ENCODE measurements at regions not wholly inside any gene's neighbourhood (a gene's known extent, or its start where the extent isn't known, plus 50 kb on each side); places are given as distances from the start of the nearest gene placed in this dataset.
A peak's percentile ranks its signal among the peaks of the same experiment; 100 is the strongest.

- TF ChIP-seq, protein P1, sequence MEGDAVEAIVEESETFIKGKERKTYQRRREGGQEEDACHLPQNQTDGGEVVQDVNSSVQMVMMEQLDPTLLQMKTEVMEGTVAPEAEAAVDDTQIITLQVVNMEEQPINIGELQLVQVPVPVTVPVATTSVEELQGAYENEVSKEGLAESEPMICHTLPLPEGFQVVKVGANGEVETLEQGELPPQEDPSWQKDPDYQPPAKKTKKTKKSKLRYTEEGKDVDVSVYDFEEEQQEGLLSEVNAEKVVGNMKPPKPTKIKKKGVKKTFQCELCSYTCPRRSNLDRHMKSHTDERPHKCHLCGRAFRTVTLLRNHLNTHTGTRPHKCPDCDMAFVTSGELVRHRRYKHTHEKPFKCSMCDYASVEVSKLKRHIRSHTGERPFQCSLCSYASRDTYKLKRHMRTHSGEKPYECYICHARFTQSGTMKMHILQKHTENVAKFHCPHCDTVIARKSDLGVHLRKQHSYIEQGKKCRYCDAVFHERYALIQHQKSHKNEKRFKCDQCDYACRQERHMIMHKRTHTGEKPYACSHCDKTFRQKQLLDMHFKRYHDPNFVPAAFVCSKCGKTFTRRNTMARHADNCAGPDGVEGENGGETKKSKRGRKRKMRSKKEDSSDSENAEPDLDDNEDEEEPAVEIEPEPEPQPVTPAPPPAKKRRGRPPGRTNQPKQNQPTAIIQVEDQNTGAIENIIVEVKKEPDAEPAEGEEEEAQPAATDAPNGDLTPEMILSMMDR (IDR thresholded peaks at IDR 0.05; ENCODE audit: control insufficient read depth, extremely low read depth, insufficient read depth): peak; percentile 55
- no peak for DNase-seq (ENCODE audit: low read depth)
These were observed 137.1 kb upstream of the CCDC68 start for GRCh38 chr18:55096263-55096951.

GRCh38 chr18:55095584-55095983 is 136.3 kb upstream of the CCDC68 start:
- TF ChIP-seq, protein P1 (IDR thresholded peaks at IDR 0.05; ENCODE audit: control insufficient read depth, extremely low read depth, insufficient read depth): no peak
- no peak for DNase-seq (ENCODE audit: low read depth)
- H3K4me3 ChIP-seq (ENCODE audit: low read depth, low read length): no peak overlapping the region

More at GRCh38 chr18:55096263-55096951, 137.1 kb upstream of the CCDC68 start:
- no peak overlapping the region for H3K4me3 ChIP-seq (ENCODE audit: low read depth, low read length)

DNA sequence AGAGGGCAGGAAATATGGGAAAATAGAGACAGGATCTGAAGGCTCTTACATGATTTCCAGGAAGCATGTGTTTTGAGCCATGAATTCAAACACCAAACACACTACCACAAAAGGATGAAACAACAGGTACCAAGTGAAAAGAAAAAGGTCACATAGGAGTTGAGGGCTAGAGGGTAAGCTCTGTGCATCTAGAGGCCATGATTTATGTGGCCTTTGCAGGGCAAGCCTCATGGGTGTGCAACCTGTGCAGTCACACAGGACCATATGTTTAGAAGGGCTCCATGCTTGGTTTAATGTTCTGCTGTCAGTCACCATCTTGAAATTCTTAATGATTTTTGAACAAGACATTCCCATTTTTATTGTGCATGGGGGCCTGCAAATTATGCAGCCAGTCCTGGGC is 134.5 kb upstream of the CCDC68 start:
- no peak for DNase-seq (ENCODE audit: low read depth)
- TF ChIP-seq, protein P1 (IDR thresholded peaks at IDR 0.05; ENCODE audit: control insufficient read depth, extremely low read depth, insufficient read depth): no peak
- no peak overlapping the region for H3K4me3 ChIP-seq (ENCODE audit: low read depth, low read length)

DNA sequence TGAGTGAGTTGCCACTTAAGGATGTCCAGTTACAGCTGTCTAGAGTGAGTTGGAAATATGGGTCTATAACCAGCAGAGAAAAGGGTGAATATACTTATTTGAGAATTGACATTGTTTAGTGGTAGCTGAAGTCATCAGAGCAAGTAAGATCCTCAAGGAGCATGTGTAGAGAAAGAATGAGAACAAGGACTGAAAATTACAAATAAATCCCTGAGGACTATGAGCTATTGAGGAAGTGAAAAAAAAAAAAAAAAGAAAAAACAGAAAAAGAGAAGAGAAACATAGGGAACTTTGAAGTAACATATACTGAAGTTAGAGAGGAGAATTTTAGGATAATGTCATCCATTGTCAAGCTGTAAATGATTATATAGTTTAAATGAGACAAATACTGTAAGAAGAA is 134.0 kb upstream of the CCDC68 start:
- TF ChIP-seq, protein P1 (IDR thresholded peaks at IDR 0.05; ENCODE audit: control insufficient read depth, extremely low read depth, insufficient read depth): no peak
- no peak for DNase-seq (ENCODE audit: low read depth)

DNA sequence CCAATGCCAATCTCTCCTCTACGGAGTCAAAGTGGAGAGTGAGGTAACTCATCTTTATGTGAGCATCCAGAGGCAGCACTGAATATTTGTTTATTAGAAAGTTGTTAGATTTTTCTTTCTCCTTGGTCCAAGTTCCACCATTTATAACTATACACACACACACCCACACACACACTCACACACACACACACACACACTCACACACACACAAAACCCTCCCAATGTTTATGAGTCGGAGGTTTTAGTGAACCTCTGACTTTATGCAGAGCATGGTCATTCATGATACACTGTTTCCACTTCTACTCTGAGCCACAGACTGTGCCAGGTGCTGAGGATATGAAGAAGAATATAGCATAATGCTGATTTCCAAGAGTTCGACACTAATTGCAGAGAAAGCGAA is 132.9 kb upstream of the CCDC68 start:
- TF ChIP-seq, protein P1 (IDR thresholded peaks at IDR 0.05; ENCODE audit: control insufficient read depth, extremely low read depth, insufficient read depth): no peak
- H3K4me3 ChIP-seq (ENCODE audit: low read depth, low read length): no peak overlapping the region
- no peak for DNase-seq (ENCODE audit: low read depth)

More for the DNA sequence above, 134.0 kb upstream of the CCDC68 start:
- no peak overlapping the region for H3K4me3 ChIP-seq (ENCODE audit: low read depth, low read length)

DNA sequence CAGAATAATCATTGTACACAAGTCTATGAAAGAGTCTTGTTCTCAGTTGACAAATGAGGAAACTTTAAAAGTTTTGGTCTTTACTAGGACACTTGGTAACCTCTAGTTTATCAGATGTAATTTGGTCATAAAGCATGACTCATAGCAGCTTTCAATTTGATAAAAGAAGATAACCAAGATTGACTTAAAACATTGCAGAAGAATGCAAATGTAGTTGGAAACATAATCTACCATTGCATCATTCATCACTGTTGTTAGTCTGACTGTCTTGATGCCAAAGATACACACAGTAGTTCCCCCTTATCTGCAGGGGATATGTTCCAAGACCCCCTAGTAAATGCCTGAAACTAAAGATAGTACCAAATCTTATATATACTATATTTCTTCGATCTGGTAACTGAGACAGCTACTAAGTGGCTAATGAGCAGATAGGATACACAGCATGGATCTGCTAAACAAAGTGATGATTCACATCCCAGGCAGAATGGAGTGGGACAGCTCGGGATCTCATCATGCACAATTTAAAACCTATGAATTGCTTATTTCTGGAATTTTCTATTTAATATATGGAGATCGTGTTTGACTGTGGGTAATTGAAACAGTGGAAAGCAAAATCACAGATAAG is 131.4 kb upstream of the CCDC68 start:
- TF ChIP-seq, protein P1 (IDR thresholded peaks at IDR 0.05; ENCODE audit: control insufficient read depth, extremely low read depth, insufficient read depth): no peak
- no peak for DNase-seq (ENCODE audit: low read depth)
- no peak overlapping the region for H3K4me3 ChIP-seq (ENCODE audit: low read depth, low read length)
